HG03571 (cell line): ENCODE measurements at regions not wholly inside any gene's neighbourhood (a gene's known extent, or its start where the extent isn't known, plus 50 kb on each side); places are given as distances from the start of the nearest gene placed in this dataset.

ENCODE experiments used
- ATAC-seq: cut with Tn5 transposase; IDR thresholded peaks from one replicate; pipeline ENCODE4 v1.9.1; 2021; ENCODE audit not compliant: unreplicated experiment

DNA sequence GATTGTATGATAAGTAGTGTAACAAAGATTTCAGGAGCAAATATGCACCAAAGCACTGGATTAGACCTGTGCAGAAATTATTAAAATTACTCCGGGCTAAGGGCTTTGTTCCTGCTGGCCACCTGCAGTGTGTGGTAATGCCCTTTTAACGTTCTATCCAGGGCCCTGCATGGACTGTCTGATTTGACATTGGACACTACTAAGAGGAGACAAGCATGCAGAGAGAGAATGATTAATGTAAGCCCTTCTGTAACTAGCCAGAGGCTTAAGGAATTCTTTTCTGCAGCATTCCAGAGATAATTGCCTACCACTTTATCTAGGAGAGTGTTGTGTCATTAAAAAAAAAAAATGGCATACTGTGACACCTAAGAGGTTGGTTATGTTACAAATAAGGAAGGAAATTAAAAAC, 117.0 kb downstream of the PCDH7 start:
- no peak for ATAC-seq

DNA sequence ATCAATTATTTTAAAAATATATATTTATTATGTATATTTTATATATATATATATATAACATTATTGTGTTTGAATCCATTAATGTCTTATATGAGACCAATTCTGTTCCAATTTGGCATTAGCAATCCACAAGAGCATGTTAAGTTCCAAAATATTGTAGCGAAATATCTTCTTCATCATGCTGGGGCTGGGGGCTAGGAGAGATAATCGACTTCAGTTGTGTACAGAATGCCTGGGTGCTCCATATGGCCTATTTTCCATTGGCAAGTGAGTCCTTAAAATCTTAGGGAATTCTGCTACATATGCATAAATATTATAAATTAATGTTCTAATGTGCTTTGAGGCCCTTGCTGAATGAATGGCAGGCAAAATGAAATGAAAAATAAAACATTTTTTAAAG, 117.7 kb downstream of the PCDH7 start:
- no peak for ATAC-seq

DNA sequence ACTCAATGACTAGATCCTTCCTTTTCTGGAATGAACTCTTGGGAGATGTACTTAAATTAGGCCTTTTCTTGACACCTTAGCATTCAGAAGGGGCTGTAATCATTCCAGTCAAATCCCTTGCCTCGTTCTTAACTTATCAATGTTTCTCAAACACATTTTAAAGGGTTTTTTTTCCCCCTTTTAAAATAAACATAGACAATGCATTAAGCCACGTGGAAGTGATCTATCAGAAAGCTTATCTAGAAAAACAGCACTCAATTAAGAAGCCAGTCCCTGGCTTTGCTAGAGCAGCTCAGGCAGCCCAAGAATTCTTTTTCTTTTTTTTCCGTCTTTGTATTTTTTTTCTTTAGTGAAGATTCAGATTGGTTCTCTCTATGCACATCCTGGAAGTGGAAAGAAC, 118.2 kb downstream of the PCDH7 start:
- ATAC-seq, result no peak

DNA sequence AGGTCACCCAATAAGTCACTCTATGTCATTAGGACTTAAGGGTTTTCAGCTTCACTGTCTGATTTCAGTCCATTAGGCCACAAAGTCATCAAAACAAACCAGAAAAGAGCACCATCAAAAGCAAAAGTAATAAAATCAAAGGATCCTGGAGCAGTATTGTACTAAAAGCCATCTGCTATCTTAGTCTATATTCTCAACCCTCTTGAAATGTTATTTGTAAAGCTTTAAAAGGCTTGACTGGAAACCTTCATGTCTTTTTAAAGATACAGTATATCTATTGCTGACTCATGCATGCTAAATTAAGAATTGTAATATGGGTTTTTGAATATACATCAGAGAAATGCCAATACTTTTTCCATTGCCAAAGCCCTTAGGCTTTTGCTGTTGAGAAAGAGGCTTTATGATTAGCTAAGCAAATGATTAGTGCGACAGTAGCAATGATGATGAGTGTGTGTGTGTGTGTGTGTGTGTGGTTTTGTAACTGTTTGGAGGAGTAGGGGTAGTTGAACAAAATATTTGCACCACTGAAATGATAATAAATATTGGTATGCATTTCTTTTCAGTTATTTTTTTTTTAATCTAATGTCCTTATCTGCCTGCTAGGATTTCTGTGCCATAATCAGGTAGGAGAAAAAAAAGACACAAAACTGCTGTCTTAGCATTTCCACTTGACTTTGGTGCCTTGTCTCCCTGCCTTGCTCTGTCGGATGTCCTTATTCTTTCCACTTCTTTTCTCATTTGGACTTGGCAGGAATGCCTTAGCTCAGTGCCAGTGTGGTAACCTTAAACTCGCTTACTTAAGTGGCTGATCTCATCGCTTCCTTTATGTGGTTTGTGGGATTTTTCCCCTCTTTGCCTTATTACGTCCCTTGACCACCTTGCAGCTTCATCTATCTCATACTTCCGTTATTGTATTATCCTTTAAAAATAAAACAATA, 119.7 kb downstream of the PCDH7 start:
- ATAC-seq, result no peak

DNA sequence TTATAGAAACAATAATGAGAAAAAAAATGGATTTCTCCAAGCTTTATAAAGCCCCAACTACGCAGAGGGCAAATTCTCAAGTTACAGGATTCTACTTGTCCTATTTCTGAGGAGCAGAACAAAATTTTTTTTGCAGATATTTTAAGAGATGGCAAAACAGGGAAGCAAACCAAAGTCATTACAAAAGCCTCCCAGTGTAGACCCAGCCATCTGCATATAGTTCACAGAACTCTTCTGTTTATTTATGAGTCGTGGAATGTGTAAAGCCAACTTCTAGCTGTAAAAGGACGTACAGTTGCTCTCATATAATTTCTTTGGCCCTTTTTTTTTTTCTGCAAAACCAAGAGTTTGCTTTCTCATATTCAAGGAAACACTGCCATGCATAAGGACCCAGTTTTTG, 120.4 kb downstream of the PCDH7 start:
- no peak for ATAC-seq

DNA sequence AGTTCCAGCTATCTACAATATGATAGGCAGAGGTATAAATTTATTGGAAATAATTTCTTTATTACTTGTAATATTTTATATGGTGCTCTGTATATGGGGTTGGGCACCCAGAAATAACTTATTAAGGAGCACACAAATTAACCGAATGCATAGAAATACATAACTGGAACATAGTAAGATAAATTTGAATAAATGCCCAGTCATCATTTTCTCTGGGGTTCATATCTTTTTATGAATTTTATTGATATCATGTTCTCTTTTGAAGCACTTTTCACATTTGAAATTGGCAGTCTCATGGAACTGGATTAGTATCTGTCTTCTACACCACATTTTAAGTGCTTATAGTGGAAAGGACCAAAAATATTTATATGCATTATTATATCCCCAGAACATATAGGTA, 122.0 kb downstream of the PCDH7 start:
- no peak for ATAC-seq

DNA sequence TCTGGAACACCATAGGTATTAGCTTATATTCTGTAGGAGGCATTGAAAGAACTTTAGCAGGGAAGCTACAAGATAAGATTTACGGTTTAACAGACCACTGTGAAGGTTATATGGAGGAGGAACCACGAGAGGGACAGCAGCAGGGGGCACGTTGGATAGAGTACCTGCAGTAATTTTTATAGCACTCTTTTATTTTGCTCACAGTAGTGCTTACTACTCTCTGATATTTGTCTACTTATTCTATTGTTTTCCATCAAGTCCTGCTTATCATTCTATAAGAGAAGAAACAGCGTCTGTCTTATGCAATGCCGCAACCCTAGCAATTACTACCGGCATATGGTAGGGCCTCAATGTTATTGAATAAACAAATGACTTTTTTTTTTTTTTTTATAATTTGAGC, 122.5 kb downstream of the PCDH7 start:
- ATAC-seq, result no peak

DNA sequence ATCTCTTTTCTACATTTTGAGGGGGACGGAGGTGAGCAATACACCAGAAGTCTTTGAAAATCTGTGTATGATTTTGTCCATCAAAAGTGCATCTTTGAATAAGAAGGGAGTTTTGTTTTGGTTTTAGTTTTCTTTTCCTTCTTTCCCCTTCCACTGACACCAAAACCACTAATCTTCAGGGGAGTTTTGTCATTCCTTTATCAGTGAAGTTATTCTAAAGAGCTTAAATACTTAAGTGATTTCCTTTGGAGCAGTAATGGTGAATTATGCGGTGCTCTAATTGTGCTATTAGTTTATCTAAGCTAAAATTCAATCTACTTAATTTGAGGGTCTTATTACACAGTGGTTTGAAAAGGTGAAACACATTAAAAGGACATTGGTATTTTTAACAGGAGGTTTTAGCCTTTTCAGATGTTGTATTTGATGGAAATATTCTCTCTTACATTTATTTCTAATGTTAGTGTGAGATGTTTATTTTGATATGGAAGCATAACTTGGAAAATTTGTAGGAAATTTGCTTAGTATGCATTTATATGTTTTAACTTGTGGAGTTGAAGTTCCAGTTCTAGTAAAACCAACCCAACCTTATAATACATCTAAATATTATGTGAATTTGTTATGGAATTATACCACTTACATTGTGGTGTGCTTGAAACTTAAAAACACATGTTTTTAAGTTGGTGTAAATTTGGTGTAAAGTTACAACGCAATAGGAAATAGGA, 124.9 kb downstream of the PCDH7 start:
- ATAC-seq, result no peak

DNA sequence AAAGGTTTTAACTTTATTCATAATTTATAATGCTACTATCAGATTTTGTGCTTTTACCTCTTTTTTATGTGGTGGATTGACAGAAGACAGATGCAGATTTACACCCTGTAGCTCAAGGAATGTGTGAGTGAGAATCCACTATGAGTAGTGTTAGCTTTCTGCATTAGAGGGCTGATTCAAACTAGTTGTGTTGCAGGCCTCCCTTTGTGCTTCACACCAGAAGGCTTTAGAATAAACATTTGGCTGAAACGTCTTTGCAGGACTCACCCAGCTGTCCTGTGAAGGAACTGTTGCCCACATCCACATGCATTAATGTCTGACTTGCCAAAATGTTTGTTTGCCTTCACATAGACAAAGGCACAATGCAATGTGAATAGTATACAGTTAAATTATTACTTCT, 127.0 kb downstream of the PCDH7 start:
- ATAC-seq, result no peak

DNA sequence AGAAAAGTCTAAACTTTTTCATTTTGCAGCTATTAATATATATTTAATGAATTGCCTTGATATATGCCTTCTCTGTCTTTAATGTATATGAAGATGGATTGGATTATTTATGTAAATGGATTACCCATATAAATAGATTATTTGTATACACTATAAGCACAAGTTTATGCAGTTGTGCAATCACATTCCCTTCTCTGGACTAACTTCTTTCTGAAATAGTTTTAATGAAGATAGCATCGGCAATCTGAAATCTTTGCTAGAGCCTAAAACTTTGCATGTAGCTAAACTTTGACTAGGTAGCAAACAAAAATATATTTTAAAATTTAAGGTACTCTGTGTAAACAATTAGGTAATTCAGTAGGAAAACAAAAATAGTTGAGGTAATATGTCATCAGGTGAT, 127.8 kb downstream of the PCDH7 start:
- ATAC-seq, result no peak

DNA sequence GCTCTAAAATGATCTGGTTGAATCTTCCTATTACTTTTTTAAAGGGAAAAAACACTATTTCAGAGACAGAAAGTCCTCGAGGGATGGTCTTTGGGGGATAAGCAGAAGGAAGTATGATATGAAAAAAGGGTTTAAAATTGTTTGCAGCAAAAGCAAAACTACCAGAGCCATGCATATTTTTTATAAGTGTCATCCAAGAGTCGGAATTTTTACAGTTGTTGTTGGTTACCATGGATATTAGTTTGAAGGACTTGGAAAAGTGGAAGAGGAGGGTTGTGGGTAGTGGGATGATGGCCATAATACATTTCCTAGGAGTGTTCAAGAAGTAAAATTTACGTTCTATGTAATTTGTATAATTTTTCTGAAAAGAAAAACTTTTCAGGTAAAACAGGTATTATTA, 134.4 kb downstream of the PCDH7 start:
- ATAC-seq, result no peak

DNA sequence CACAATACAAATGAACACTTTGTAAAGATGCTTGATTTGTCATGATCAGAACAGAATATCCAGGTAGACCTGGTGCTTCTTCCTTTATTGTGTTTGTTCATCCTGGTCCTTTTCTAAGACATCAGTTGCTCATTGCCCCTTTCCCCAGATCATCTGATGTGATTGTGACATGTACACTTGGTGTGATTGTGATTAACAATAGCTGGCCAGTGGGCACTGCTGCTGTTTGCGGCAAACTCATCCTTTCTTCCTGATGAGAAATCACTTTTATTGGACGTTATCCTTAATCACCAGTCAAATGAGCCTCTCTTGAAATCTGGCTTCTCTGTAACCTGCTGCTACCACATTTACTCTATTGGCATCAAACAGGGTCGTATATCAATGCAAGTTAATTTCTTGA, 135.1 kb downstream of the PCDH7 start:
- ATAC-seq, result no peak

DNA sequence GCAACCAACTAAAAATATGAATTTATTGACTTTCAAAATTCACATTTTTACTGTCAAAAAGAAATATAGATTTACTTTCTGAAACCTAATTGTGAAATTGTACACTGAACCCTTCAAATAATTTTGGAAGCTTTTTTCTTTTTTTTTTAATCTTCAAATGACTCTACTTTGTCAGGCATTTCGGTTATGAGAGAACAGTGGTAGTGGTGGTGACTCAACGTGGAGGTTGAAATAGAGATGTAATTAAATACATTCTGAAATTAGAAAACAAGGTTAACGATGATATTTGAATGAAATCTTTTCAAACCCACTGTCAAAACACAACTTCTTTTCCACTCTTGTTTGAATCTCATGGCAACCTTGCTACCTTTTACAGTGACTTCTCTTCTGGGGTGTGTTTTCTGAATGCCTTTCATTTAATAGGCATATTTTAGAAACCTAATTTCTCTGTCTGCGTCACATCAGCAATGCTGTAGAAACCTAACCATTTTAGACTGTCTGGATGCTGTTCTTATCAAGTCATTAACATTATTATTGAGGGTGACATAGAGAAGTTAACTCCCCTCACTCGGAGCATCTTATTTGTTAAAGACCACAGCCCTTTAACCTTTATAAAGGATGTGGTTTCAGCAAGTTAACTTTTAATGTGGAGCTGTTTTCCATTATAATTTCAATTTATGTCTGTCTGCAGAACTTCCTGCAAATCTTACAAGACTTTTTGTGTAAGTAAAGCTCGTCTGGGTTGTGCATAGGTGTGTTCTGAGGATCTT, 136.8 kb downstream of the PCDH7 start:
- no peak for ATAC-seq

DNA sequence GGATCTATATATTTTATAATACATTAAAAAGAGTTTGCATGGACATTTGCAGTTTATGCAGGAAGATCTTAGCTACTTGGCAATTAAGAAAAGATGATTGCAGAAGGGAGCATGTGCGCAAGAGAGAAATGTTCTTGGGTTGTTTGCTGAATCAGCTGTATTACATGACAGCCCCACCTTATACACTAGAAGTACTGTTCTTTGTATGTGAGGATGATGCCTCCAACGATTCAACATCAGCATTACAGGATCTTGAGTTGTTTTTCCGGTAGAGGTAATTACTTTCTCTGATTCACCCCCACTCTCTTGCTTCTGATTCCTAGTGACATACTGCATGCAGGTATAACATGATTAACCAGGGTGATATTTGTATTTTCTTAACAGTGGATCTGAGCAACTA, 140.8 kb downstream of the PCDH7 start:
- ATAC-seq, result no peak

DNA sequence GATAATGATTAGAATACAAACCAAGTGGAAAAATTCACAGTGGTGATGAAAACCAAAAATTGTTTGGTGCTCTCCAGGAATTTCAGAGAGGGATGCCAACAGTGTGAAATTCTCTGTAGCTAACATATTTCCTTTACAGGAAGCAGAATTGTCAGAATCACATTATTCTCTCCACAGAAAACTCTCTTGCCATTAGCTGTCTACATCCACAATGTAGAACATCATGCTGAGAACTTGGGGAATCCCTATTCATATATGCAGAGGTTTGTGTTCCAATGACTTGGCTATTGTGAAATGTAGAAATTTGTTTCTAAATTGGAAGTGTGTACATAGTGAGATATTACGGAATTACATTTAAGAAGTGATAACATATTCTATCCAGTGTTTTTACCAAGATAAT, 142.0 kb downstream of the PCDH7 start:
- no peak for ATAC-seq

DNA sequence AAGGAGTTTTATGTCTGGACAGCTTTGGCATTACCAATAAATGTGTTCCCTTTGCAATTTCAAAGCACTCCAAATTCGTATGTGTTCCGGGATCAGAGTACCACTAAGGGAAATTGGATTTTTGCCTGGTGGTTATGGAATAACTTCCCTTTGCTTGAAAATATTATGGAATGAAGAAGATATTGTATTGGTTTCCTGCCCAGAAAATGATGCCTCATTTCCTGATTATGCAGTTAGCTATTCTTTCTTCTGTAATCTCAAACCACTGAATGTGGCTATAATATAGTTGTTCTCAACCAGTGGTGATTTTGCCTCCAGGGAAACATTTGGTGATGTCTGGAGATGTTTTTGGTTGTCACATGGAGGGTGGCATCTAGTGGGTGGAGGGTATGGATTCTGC, 142.9 kb downstream of the PCDH7 start:
- ATAC-seq, result no peak

DNA sequence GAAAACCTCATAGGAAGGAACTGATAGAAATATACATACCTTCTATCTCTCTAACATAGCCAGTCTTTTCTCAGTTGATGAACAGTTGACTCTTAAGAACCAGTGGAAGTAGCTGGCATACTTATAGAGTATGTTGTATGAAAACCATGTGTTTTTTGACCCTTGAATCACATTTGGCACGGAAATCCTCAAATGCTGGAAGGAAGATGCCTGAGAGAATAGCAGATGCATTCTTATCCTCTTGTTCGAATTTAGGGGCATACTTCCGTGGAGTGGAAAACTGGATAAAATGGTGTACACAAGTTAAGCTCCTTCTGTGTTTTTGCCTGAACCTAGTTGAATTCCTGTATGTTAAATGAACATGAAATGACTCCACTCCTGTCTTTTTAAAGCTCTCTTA, 145.5 kb downstream of the PCDH7 start:
- no peak for ATAC-seq

DNA sequence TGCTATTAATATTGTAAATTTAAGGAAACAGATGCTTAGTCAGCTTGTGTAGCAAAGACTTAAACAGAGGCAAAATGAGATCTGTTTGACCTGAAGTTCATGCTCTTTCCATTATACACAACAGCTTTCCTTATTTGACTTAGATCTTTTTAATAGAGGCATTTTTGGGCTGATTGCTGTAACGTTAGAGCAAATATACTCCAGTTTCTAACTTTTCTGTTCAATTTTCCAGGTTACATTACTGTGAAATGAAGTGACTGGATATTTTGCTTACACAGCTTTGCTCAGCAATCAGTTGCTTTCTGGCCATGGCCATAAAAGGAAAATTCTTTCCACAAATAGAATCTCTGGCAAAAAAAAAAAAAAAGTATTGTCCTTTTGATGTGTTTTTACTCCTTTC, 146.2 kb downstream of the PCDH7 start:
- ATAC-seq, result no peak

DNA sequence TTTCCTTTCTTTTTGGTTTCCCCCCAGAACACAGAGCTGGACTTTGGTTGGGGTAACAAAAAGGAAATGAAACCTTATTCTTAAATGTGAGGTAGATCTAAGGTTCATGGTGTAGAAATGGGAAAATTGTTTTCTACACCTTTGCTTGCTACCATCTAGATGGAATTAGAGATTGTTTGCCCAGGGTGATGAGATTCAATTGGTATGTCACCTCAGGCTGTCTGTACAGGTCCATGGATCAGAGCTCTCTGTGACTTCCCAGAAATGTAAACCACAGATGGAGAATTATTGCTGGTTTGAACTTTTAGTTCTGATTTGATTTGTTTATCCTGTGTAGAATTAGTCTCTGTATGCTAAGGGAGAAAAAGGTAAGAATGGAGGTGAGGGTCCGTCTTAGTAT, 146.7 kb downstream of the PCDH7 start:
- ATAC-seq, result no peak

DNA sequence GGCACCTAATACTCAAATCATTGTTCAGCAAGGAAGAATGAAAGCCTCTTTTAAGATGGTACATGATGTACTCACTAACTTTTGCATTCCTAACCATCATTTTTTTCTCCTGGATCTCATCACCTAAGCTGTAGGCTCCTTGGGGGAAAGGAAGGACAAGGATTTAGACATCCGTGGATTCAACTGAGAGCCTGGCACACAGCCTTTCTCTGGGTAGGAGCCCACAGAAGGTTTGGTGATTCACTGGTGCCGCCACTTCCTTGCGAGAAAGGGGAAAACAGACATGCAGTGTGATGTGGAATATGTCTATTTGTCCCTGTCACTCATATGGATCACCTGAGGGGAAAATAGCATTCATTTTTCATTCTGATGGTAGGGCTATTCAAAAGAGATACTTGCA, 147.3 kb downstream of the PCDH7 start:
- ATAC-seq, result no peak

DNA sequence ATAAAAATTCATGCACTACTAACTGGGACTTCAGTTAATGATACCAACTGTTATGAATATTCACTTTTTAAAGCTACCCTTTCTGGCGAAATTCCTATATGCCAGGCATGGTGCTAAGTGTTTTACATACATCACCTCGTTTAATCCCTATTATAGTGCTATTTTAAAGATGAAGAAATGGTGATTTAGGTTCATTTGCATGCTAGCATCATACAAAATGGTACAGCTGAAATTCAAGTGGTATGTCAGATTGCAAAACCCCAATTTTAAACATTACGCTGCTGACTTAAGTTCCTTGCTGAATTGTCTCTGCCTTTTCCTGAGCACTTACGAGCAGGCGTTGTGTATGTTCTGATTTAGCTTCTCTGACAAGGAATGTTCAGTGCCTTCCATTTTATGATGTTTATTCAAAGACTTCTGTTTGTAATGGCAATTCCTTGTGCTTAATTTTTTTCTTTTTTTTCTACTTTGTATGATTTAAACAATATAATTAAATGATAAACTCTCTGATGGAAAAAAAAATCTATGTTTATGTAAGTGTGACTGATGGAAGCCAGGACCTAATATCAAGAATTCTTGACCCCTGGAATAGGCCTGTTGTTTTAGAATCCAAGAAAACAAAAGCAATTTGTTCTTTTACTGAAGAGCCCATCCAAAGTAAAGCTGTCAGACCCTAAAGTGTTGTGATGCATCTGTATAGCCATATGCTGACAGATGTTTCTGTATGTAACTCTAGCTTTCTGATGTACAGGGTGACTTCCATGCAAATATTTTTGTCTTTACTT, 148.1 kb downstream of the PCDH7 start:
- ATAC-seq, result no peak
